H1 (cell line): ENCODE measurements at regions not wholly inside any gene's neighbourhood (a gene's known extent, or its start where the extent isn't known, plus 50 kb on each side); places are given as distances from the start of the nearest gene placed in this dataset.

Source experiments
- CTCF ChIA-PET: fragments of 300-600 bp; sonication (Branson Sonifier 250); formaldehyde crosslinking; loops from one replicate; lab custom pipeline; 2021; ENCODE audit not compliant: partially characterized antibody; lab: Charles Lee
- POLR2A ChIA-PET: fragments of 300-600 bp; sonication (Branson Sonifier 250); formaldehyde crosslinking; loops from one replicate; lab custom pipeline; 2021; ENCODE audit warnings: inconsistent platforms; ENCODE audit not compliant: partially characterized antibody; lab: Charles Lee
- DNase-seq, 2 experiments: peaks; one replicate each; pipeline versions ENCODE4 v3.0.0 to v3.0.0-alpha.2; 2010 to 2022; ENCODE audit warnings: low spot score in 2 of 2, low read depth in 1 of 2, mixed read lengths in 1 of 2
- FAIRE-seq: peaks from 2 replicates; lab custom pipeline; 2011; peaks lifted over from hg19 to GRCh38; lab: Jason Lieb, UNC
- H2AFZ ChIP-seq: 2 replicates; pipeline ENCODE4 v1.8.1; 2012; ENCODE audit warnings: low read length, inconsistent platforms
- H2AK5ac ChIP-seq: 2 replicates; pipeline ENCODE4 v1.6.1; 2013; ENCODE audit warnings: low read depth, low read length
- H2BK120ac ChIP-seq: replicated peaks from 2 replicates; pipeline ENCODE3; 2013; ENCODE audit warnings: low read depth, low read length, inconsistent platforms
- H2BK12ac ChIP-seq: 2 replicates; pipeline ENCODE4 v1.6.1; 2013; ENCODE audit warnings: low read depth, low read length
- H2BK15ac ChIP-seq: 2 replicates; pipeline ENCODE4 v1.6.1; 2013; ENCODE audit warnings: low read length
- H2BK20ac ChIP-seq: 2 replicates; pipeline ENCODE4 v1.6.1; 2013; ENCODE audit warnings: low read length
- H2BK5ac ChIP-seq: 2 replicates; pipeline ENCODE4 v1.6.1; 2013; ENCODE audit warnings: low read depth, low read length
- H3K14ac ChIP-seq: 2 replicates; pipeline ENCODE4 v1.6.1; 2013; ENCODE audit warnings: inconsistent platforms; ENCODE audit not compliant: insufficient read length
- H3K18ac ChIP-seq: 2 replicates; pipeline ENCODE4 v1.6.1; 2013; ENCODE audit warnings: low read length; ENCODE audit errors: extremely low read depth
- H3K23ac ChIP-seq: 2 replicates; pipeline ENCODE4 v1.6.1; 2013; ENCODE audit warnings: inconsistent platforms; ENCODE audit not compliant: insufficient read length
- H3K23me2 ChIP-seq: 2 replicates; pipeline ENCODE4 v1.6.1; 2013; ENCODE audit warnings: low read depth, low read length
- H3K27ac ChIP-seq: 2 replicates; pipeline ENCODE4 v1.6.1; 2011; ENCODE audit warnings: low read depth, low read length, inconsistent platforms
- H3K27me3 ChIP-seq, 4 experiments: replicated peaks in 1 of 4; 1 replicate in 1 of 4; 2 replicates in 3 of 4; pipeline versions ENCODE4 v1.6.1 to v1.8.1; 2011 to 2013; ENCODE audit warnings: low read length in 3 of 4, mild to moderate bottlenecking in 3 of 4, inconsistent platforms in 2 of 4, mixed read lengths in 2 of 4, moderate library complexity in 1 of 4; ENCODE audit not compliant: control insufficient read depth in 3 of 4, insufficient read depth in 3 of 4; ENCODE audit errors: extremely low read depth in 1 of 4
- H3K36me3 ChIP-seq, 4 experiments: 2 replicates each; pipeline versions ENCODE4 v1.6.1 to v1.8.1; 2011 to 2013; ENCODE audit warnings: mild to moderate bottlenecking in 4 of 4, low read length in 3 of 4, moderate library complexity in 2 of 4, control low read depth in 1 of 4, inconsistent platforms in 1 of 4; ENCODE audit not compliant: insufficient read depth in 4 of 4, control insufficient read depth in 2 of 4
- H3K4ac ChIP-seq: replicated peaks from 2 replicates; pipeline ENCODE3; 2013; ENCODE audit warnings: low read length, low read depth, mixed read lengths, inconsistent platforms; ENCODE audit not compliant: insufficient read length
- H3K4me1 ChIP-seq, 4 experiments: replicated peaks in 1 of 4; 1 replicate in 1 of 4; 2 replicates in 3 of 4; pipeline versions ENCODE4 v1.6.1 to v1.8.1; 2011 to 2013; ENCODE audit warnings: low read length in 3 of 4, inconsistent platforms in 2 of 4, mixed read lengths in 1 of 4; ENCODE audit not compliant: insufficient read depth in 4 of 4, control insufficient read depth in 3 of 4
- H3K4me2 ChIP-seq, 2 experiments: 2 replicates each; pipeline versions ENCODE4 v1.6.1 to v1.8.1; 2011 to 2013; ENCODE audit warnings: low read depth in 2 of 2, low read length in 2 of 2, control low read depth in 1 of 2, inconsistent platforms in 1 of 2, mild to moderate bottlenecking in 1 of 2; ENCODE audit not compliant: insufficient read depth in 1 of 2
- H3K4me3 ChIP-seq, 4 experiments: fragments of 200-600, 300-600 bp in 1 of 4; sonication (generic), shearing (Covaris generic), sonication (Bioruptor Twin) in 1 of 4; 2 replicates each; pipeline versions ENCODE4 v1.5.1 to v1.8.1; 2011 to 2016; ENCODE audit warnings: low read length in 4 of 4, low read depth in 3 of 4, control low read depth in 2 of 4, inconsistent platforms in 2 of 4, mild to moderate bottlenecking in 2 of 4, mixed read lengths in 1 of 4, moderate library complexity in 1 of 4; ENCODE audit not compliant: insufficient read depth in 2 of 4; ENCODE audit errors: extremely low read depth in 1 of 4
- H3K56ac ChIP-seq: replicated peaks from 2 replicates; pipeline ENCODE3; 2013; ENCODE audit warnings: low read depth, mild to moderate bottlenecking, mixed read lengths, low read length, inconsistent platforms; ENCODE audit not compliant: insufficient read length
- H3K79me1 ChIP-seq: 2 replicates; pipeline ENCODE4 v1.6.1; 2013; ENCODE audit warnings: low read depth, low read length, control low read depth
- H3K79me2 ChIP-seq, 2 experiments: 2 replicates each; pipeline versions ENCODE4 v1.6.1 to v1.8.1; 2012 to 2013; ENCODE audit warnings: low read length in 2 of 2, mild to moderate bottlenecking in 2 of 2, inconsistent platforms in 1 of 2; ENCODE audit not compliant: insufficient read depth in 2 of 2, control insufficient read depth in 1 of 2
- H3K9ac ChIP-seq, 4 experiments: replicated peaks in 1 of 4; 1 replicate in 1 of 4; 2 replicates in 3 of 4; pipeline versions ENCODE4 v1.6.1 to v1.8.1; 2011 to 2013; ENCODE audit warnings: low read depth in 3 of 4, low read length in 3 of 4, control low read depth in 2 of 4, mild to moderate bottlenecking in 2 of 4, moderate library complexity in 2 of 4, inconsistent platforms in 1 of 4; ENCODE audit errors: extremely low read depth in 1 of 4
- H3K9me3 ChIP-seq, 2 experiments: 2 replicates each; pipeline versions ENCODE4 v1.6.1 to v1.8.1; 2012 to 2013; ENCODE audit warnings: mild to moderate bottlenecking in 2 of 2, moderate library complexity in 2 of 2, control low read depth in 1 of 2, inconsistent platforms in 1 of 2, low read depth in 1 of 2, low read length in 1 of 2, mixed read lengths in 1 of 2; ENCODE audit not compliant: insufficient read depth in 2 of 2
- H4K20me1 ChIP-seq, 2 experiments: replicated peaks in 1 of 2; 2 replicates each; pipeline versions ENCODE3 to v1.8.1; 2011 to 2013; ENCODE audit warnings: inconsistent platforms in 2 of 2, low read length in 2 of 2, mild to moderate bottlenecking in 1 of 2; ENCODE audit not compliant: insufficient read depth in 2 of 2, control insufficient read depth in 1 of 2
- H4K5ac ChIP-seq: 2 replicates; pipeline ENCODE4 v1.6.1; 2013; ENCODE audit warnings: low read length, low read depth, mixed read lengths, inconsistent platforms; ENCODE audit not compliant: insufficient read length
- H4K8ac ChIP-seq: 2 replicates; pipeline ENCODE4 v1.8.0; 2013; ENCODE audit warnings: mild to moderate bottlenecking, moderate library complexity, low read length, inconsistent platforms; ENCODE audit not compliant: insufficient read depth; ENCODE audit errors: extremely low read depth
- H4K91ac ChIP-seq: replicated peaks from 2 replicates; pipeline ENCODE3; 2013; ENCODE audit warnings: low read length, mixed read lengths, inconsistent platforms; ENCODE audit not compliant: insufficient read length
- BACH1 ChIP-seq: IDR thresholded peaks from 2 replicates; pipeline ENCODE4 v1.6.1; 2012; ENCODE audit warnings: low read length, improper control_type of control experiment
- CBX8 ChIP-seq: fragments of 300-800, 300-1000 bp; sonication (generic); IDR thresholded peaks from 2 replicates; pipeline ENCODE4 v1.7.1; 2016; ENCODE audit warnings: low read depth, low read length, borderline replicate concordance
- CREB1 ChIP-seq: IDR thresholded peaks from 2 replicates; pipeline ENCODE4 v1.6.1; 2012; ENCODE audit warnings: inconsistent platforms
- NRF1 ChIP-seq: IDR thresholded peaks from 2 replicates; pipeline ENCODE4 v1.6.1; 2011; ENCODE audit warnings: mild to moderate bottlenecking, low read depth, low read length, improper control_type of control experiment
- PHF8 ChIP-seq: fragments of 200-600 bp; sonication (generic); conservative IDR thresholded peaks from 2 replicates; pipeline ENCODE4 v1.7.1; 2012; ENCODE audit warnings: low read depth, mild to moderate bottlenecking, inconsistent platforms, low read length, moderate library complexity
- POLR2A ChIP-seq, 2 experiments: IDR thresholded peaks; 1 replicate in 1 of 2; 2 replicates in 1 of 2; pipeline ENCODE4 v1.6.1; 2011; ENCODE audit warnings: low read depth in 2 of 2, low read length in 2 of 2, mild to moderate bottlenecking in 2 of 2; ENCODE audit errors: control extremely low read depth in 1 of 2
- POLR2AphosphoS5 ChIP-seq: IDR thresholded peaks from 2 replicates; pipeline ENCODE4 v1.6.1; 2011; ENCODE audit warnings: low read depth, low read length
- SP1 ChIP-seq: IDR thresholded peaks from 2 replicates; pipeline ENCODE4 v1.6.1; 2011; ENCODE audit warnings: low read depth, low read length
- TAF1 ChIP-seq: IDR thresholded peaks from 2 replicates; pipeline ENCODE4 v1.6.1; 2011; ENCODE audit warnings: mild to moderate bottlenecking, low read depth, low read length
- TBP ChIP-seq: IDR thresholded peaks from 2 replicates; pipeline ENCODE4 v1.6.1; 2011; ENCODE audit warnings: low read depth, low read length, improper control_type of control experiment
- TCF12 ChIP-seq: IDR thresholded peaks from 2 replicates; pipeline ENCODE4 v1.6.1; 2011; ENCODE audit warnings: low read depth, mild to moderate bottlenecking, low read length
- WGBS, 2 experiments: shearing (Covaris generic) in 1 of 2; methylation state at CpG; one replicate each; pipeline versions ENCODE4 v1.1.6 to v1.1.7; 2013 to 2015; ENCODE audit warnings: low lambda C conversion rate in 2 of 2, mixed read lengths in 2 of 2, inconsistent platforms in 1 of 2, low coverage in 1 of 2, missing lambda C conversion rate in 1 of 2; ENCODE audit not compliant: insufficient replicate concordance in 2 of 2, insufficient coverage in 1 of 2, insufficient read length in 1 of 2; ENCODE audit errors: extremely low coverage in 1 of 2, missing lambda C conversion rate in 1 of 2; 5-methylcytosine and 5-hydroxymethylcytosine counted together
- TF ChIP-seq, protein P1 (sequence below): IDR thresholded peaks from 2 replicates; pipeline ENCODE4 v1.6.1; 2012; ENCODE audit warnings: inconsistent platforms
- TF ChIP-seq, protein P2 (sequence below): IDR thresholded peaks from 2 replicates; pipeline ENCODE4 v1.6.1; 2011; ENCODE audit warnings: low read depth, mild to moderate bottlenecking, low read length; ENCODE audit not compliant: insufficient read depth

DNA sequence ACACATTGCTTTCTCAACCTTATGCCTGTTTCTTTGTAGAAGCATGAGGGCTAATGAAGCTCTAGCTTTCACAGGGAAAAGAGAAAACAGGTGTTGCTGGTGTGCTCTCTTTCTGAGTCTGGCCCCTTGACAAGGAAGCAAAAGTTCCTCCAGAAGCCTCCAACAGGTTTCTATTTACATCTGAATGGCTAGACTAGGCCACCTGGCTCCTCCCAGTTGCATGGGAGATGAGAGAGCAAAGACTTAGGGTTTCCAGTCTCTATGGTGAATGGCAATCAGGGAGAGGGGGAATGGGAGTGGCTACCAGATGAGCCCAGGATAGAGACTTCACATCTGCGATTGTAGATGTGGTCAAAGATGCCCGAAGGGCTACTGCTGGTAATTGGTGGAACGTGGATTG, 138.1 kb upstream of the PLXNC1 start:
- Histone ChIP-seq H3K23ac (no peak overlapping the region), H3K79me1 (no peaks in the 10 kb centered on the region), H3K4me2 (peak overlapping the region in 1 of 2 experiments; percentile 23; a peak in 1 of 4 replicates), H3K27me3 (no peaks in the 10 kb centered on the region), H3K14ac (no peak overlapping the region), H4K8ac (no peak overlapping the region), H4K5ac (peak overlapping the region; percentile 24), H3K4ac (no peak overlapping the region), H2BK20ac (no peak overlapping the region), H2BK5ac (no peak overlapping the region), H2BK12ac (no peak overlapping the region), H2BK15ac (no peak overlapping the region), H3K9me3 (no peaks in the 10 kb centered on the region), H3K23me2 (no peaks in the 10 kb centered on the region; the same call in 1 of the 2 replicates), H3K18ac (no peak overlapping the region), H3K9ac (no peak overlapping the region), H3K4me1 (peaks cover 0 to 4% (median 3%) of the 10 kb centered on the region in 4 experiments; a peak in 4 of 7 replicates), H4K91ac (no peak overlapping the region), H3K4me3 (no peak overlapping the region), H2BK120ac (no peak overlapping the region), H3K27ac (no peak overlapping the region), H3K36me3 (no peaks in the 10 kb centered on the region), H2AK5ac (no peak overlapping the region), H4K20me1 (no peaks in the 10 kb centered on the region), H3K56ac (no peak overlapping the region), H3K79me2 (no peaks in the 10 kb centered on the region), H2AFZ (no peak overlapping the region)
- FAIRE-seq (peak; percentile 95), DNase-seq (peak; percentile 50 to 63)
- CTCF ChIA-PET: interaction anchor here (0.8 to 1.4 kb wide), 3 partner anchors 15 to 91 kb away, joined by 3 to 4 read pairs (median 3); no protein-coding TSS in a partner anchor
- TF ChIP-seq SP1: 0 out of 2 replicates have a peak, but pooled peaks have one; percentile 11
- TF ChIP-seq TCF12: peak; percentile 77; the same call in 1 of the 2 replicates
- peak in 1 of 2 experiments; percentile 63; a peak in 2 of 3 replicates for TF ChIP-seq POLR2A (IDR thresholded peaks at IDR 0.05; ENCODE audit: control extremely low read depth in 1 of 2, low read depth in 2 of 2, low read length in 2 of 2)
- TF ChIP-seq PHF8: no peak
- TF ChIP-seq, protein P1, sequence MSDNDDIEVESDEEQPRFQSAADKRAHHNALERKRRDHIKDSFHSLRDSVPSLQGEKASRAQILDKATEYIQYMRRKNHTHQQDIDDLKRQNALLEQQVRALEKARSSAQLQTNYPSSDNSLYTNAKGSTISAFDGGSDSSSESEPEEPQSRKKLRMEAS: 0 out of 2 replicates have a peak, but pooled peaks have one; percentile 16
- no peak for TF ChIP-seq CBX8
- no peak for TF ChIP-seq BACH1
- TF ChIP-seq TAF1: peak; percentile 81
- peak; percentile 42; the same call in 1 of the 2 replicates for TF ChIP-seq POLR2AphosphoS5
- TF ChIP-seq, protein P2, sequence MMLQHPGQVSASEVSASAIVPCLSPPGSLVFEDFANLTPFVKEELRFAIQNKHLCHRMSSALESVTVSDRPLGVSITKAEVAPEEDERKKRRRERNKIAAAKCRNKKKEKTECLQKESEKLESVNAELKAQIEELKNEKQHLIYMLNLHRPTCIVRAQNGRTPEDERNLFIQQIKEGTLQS: no peak
- TF ChIP-seq TBP: peak; percentile 46; the same call in 1 of the 2 replicates
- no peak for TF ChIP-seq NRF1
- no peak for TF ChIP-seq CREB1
- WGBS, 2 experiments: 63% methylated on average over 3 of the region's 3 CpGs; no CpG with 5 or more reads in 1 of the 2 experiments
- POLR2A ChIA-PET: interaction anchor here (0.9 kb wide), 1 partner anchor 10 kb away, joined by 3 read pairs; no protein-coding TSS in a partner anchor
